GM03348 (cell line): ENCODE measurements at regions not wholly inside any gene's neighbourhood (a gene's known extent, or its start where the extent isn't known, plus 50 kb on each side); places are given as distances from the start of the nearest gene placed in this dataset.

Experiments
- DNase-seq: peaks from one replicate; pipeline ENCODE4 v3.0.0; 2012; ENCODE audit warnings: low spot score

- DNase-seq = no peak
Observed at GRCh38 chr2:12592296-12592695, 124.4 kb upstream of the TRIB2 start.

GRCh38 chr2:12594590-12594989 lies 122.1 kb upstream of the TRIB2 start:
- no peak for DNase-seq

- no peak for DNase-seq
Observed at GRCh38 chr2:12596771-12597170, 120.0 kb upstream of the TRIB2 start.

GRCh38 chr2:12597610-12598009 lies 119.1 kb upstream of the TRIB2 start:
- no peak for DNase-seq

GRCh38 chr2:12602661-12603060 lies 114.1 kb upstream of the TRIB2 start:
- DNase-seq = peak; percentile 32

- DNase-seq = no peak
Observed at GRCh38 chr2:12603781-12604295, 112.9 kb upstream of the TRIB2 start.

GRCh38 chr2:12604341-12604740 lies 112.4 kb upstream of the TRIB2 start:
- no peak for DNase-seq

- no peak for DNase-seq
Observed at GRCh38 chr2:12605366-12605765, 111.4 kb upstream of the TRIB2 start.

- DNase-seq = no peak
Observed at GRCh38 chr2:12605936-12606335, 110.8 kb upstream of the TRIB2 start.

GRCh38 chr2:12606472-12607000 lies 110.2 kb upstream of the TRIB2 start:
- DNase-seq = peak; percentile 34

- DNase-seq = no peak
Observed at GRCh38 chr2:12607971-12608370, 108.8 kb upstream of the TRIB2 start.

GRCh38 chr2:12610314-12610713 lies 106.4 kb upstream of the TRIB2 start:
- DNase-seq = no peak

- DNase-seq = no peak
Observed at GRCh38 chr2:12612168-12612567, 104.6 kb upstream of the TRIB2 start.

GRCh38 chr2:12612671-12613070 lies 104.1 kb upstream of the TRIB2 start:
- no peak for DNase-seq

GRCh38 chr2:12613137-12613835 lies 103.5 kb upstream of the TRIB2 start:
- DNase-seq = no peak

GRCh38 chr2:12615509-12615908 lies 101.2 kb upstream of the TRIB2 start:
- no peak for DNase-seq

- DNase-seq = no peak
Observed at GRCh38 chr2:12616456-12617156, 100.1 kb upstream of the TRIB2 start.

GRCh38 chr2:12617366-12617765 lies 99.4 kb upstream of the TRIB2 start:
- DNase-seq = no peak

GRCh38 chr2:12617853-12618252 lies 98.9 kb upstream of the TRIB2 start:
- DNase-seq = no peak

- DNase-seq = no peak
Observed at GRCh38 chr2:12618576-12618975, 98.2 kb upstream of the TRIB2 start.

- peak; percentile 77 for DNase-seq
Observed at GRCh38 chr2:12619975-12620374, 96.8 kb upstream of the TRIB2 start.

- DNase-seq = no peak
Observed at GRCh38 chr2:12620759-12621158, 96.0 kb upstream of the TRIB2 start.

- no peak for DNase-seq
Observed at GRCh38 chr2:12623051-12623450, 93.7 kb upstream of the TRIB2 start.
